ENCODE measurements at regions not wholly inside any gene's neighbourhood (a gene's known extent, or its start where the extent isn't known, plus 50 kb on each side); places are given as distances from the start of the nearest gene placed in this dataset.
"Not testable (repeated sequence)": the region's sequence is repeated elsewhere in the genome, so short reads cannot be mapped to it uniquely, and the experiment has no call there.

DNA sequence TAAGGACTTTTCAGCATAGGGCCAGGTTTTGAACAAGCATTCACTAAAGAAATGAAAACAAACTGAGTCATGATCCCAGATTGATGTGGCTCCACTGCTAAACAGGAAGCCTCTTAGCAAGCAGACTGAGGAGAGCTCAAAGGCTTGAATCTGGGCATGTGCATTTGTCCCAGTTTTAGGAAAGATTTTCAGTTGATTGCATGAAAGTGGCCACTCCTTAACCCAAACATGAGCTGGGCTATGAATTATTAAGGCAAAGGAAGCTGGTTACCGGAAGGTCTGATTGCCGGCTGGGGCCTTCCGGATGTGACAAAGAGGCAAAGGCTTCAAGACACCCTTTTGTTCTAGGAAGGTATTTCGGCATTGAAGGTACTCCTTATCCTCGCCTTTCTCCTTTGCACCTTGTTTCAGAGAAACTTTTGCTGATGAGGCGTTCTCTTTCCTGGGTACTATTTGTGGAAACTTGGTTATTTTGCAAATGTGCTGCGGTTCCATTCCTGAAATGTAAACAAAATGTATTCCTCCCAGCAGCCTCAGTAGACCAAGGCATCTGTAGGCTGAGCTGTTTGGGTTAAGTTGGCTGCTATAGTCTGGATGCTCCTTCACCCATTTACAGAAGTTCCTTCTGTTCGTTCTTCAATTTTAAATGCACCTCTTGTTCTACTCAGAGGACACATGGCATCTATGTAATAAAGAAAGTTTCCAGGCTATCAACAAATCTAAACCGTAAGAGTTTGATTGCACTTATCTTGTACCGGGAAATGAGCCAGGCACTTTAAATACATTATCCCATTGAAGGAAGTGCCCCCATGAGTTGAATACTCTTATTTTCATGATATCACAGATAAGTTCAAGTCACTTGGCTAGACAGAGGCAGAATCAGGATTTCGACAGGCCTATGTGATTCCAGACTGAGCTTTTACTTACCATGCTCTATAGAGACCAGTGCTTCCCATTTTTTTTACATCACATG lies 115.6 kb upstream of the METAP2 start:
- Histone ChIP-seq H3K4me1 (ENCODE audit: control insufficient read depth, insufficient read depth, low read length) (peaks cover 6% of the 10 kb centered on the region), H3K9me3 (replicated peaks; ENCODE audit: low read length) (no peaks in the 10 kb centered on the region), H3K4me3 (ENCODE audit: low read length) (no peak overlapping the region), H3K27me3 (ENCODE audit: control insufficient read depth, insufficient read depth, low read length) (peaks cover 4% of the 10 kb centered on the region), H3K36me3 (ENCODE audit: insufficient read depth, low read length) (no peaks in the 10 kb centered on the region), H3K4me2 (ENCODE audit: low read length) (no peak overlapping the region), H3K9ac (ENCODE audit: low read depth, low read length) (no peak overlapping the region)

DNA sequence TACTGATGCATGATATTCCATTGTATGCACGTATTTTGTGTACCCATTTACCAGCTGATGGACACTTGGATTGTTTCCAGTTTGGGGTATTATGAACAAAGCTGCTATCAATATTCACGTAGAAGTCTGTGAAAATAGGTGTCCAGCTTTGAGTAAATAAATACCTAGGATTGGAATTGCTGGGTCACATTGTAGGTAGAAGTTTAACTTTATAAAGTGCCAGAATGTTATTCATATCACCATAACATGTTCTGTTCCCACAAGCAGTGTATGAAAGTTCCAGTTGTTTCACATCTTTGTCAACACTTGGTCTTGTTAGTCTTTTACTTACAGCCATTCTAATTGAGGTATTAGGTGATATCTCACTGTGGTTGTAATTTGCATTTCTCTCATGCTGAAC lies 108.0 kb upstream of the METAP2 start:
- no peak overlapping the region for H3K4me2 ChIP-seq (ENCODE audit: low read length)
- no peaks in the 10 kb centered on the region for H3K4me1 ChIP-seq (ENCODE audit: control insufficient read depth, insufficient read depth, low read length)
- H3K9me3 ChIP-seq (replicated peaks; ENCODE audit: low read length) = no peaks in the 10 kb centered on the region
- H3K4me3 ChIP-seq (ENCODE audit: low read length) = no peak overlapping the region
- no peaks in the 10 kb centered on the region for H3K36me3 ChIP-seq (ENCODE audit: insufficient read depth, low read length)
- H3K9ac ChIP-seq (ENCODE audit: low read depth, low read length) = no peak overlapping the region
- peaks cover 4% of the 10 kb centered on the region for H3K27me3 ChIP-seq (ENCODE audit: control insufficient read depth, insufficient read depth, low read length)

DNA sequence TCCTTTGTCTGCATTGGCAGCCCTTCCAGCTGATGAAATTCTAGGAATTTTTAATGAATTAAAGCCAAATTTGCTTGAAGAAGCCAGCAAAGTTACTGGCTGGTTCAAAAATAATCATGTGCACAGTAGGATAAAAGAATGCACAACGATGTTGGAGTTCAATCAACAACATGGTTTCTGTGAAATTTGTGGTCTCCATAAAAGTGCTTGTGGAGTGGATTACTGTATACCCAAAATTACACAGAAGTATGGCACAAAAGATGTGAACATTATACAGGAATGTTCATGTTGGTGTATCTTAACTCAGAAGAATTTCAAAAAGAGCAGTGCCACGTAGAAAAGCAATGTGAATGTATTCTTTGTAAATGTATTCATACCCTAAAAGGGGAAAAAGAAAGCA lies 105.0 kb upstream of the METAP2 start:
- Histone ChIP-seq H3K9ac (ENCODE audit: low read depth, low read length) (no peak overlapping the region), H3K4me1 (ENCODE audit: control insufficient read depth, insufficient read depth, low read length) (no peaks in the 10 kb centered on the region), H3K9me3 (replicated peaks; ENCODE audit: low read length) (no peaks in the 10 kb centered on the region), H3K36me3 (ENCODE audit: insufficient read depth, low read length) (no peaks in the 10 kb centered on the region), H3K4me2 (ENCODE audit: low read length) (no peak overlapping the region), H3K4me3 (ENCODE audit: low read length) (no peak overlapping the region), H3K27me3 (ENCODE audit: control insufficient read depth, insufficient read depth, low read length) (peaks cover 4% of the 10 kb centered on the region)

DNA sequence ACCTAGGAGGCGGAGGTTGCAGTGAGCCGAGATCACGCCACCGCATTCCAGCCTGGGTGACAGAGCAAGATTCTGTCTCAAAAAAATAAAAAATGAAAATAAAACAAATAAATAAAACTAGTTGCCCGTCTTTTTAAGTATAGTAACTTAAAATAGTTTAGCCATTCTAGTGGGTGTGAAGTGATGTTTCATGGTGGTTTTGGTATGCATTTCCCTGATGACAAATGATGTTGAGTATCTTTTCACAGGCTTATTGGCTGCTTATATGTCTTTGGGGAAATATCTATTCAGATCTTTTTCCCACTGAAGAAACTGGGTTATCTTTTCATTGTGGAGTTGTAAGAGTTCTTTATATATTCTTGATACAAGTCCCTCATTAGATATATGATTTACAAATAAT lies 102.4 kb upstream of the METAP2 start:
- Histone ChIP-seq H3K4me2 (ENCODE audit: low read length) (no peak overlapping the region), H3K27me3 (ENCODE audit: control insufficient read depth, insufficient read depth, low read length) (peaks cover 4% of the 10 kb centered on the region), H3K36me3 (ENCODE audit: insufficient read depth, low read length) (no peaks in the 10 kb centered on the region), H3K4me3 (ENCODE audit: low read length) (no peak overlapping the region), H3K9me3 (replicated peaks; ENCODE audit: low read length) (no peaks in the 10 kb centered on the region), H3K9ac (ENCODE audit: low read depth, low read length) (no peak overlapping the region), H3K4me1 (ENCODE audit: control insufficient read depth, insufficient read depth, low read length) (no peaks in the 10 kb centered on the region)

DNA sequence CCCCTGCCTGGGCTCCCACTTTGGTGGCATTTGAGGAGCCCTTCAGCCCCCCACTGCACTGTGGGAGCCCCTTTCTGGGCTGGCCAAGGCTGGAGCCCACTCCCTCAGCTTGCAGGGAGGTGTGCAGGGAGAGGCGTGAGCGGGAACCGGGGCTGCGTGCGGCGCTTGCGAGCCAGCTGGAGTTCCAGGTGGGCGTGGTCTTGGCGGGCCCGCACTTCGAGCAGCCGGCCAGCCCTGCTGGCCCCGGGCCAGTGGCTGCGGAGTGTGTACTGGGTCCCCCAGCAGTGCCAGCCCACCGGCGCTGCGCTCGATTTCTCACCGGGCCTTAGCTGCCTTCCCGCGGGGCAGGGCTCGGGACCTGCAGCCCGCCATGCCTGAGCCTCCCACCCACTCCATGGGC lies 94.5 kb upstream of the METAP2 start:
- not testable (repeated sequence) for H3K36me3 ChIP-seq (ENCODE audit: insufficient read depth, low read length); H3K4me2 ChIP-seq (ENCODE audit: low read length); H3K9me3 ChIP-seq (replicated peaks; ENCODE audit: low read length); H3K4me3 ChIP-seq (ENCODE audit: low read length); H3K27me3 ChIP-seq (ENCODE audit: control insufficient read depth, insufficient read depth, low read length); H3K9ac ChIP-seq (ENCODE audit: low read depth, low read length)
- peaks cover 16% of the 10 kb centered on the region for H3K4me1 ChIP-seq (ENCODE audit: control insufficient read depth, insufficient read depth, low read length)

DNA sequence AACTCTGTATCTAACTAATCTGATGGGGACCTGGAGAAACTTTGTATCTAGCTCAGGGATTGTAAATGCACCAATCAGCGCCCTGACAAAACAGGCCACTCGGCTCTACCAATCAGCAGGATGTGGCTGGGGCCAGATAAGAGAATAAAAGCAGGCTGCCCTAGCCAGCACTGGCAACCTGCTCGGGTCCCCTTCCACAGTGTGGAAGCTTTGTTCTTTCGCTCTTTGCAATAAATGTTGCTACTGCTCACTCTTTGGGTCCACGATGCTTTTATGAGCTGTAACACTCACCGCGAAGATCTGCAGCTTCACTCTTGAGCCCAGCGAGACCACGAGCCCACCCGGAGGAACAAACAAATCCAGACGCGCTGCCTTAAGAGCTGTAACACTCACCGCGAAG lies 93.6 kb upstream of the METAP2 start:
- not testable (repeated sequence) for H3K9ac ChIP-seq (ENCODE audit: low read depth, low read length); H3K36me3 ChIP-seq (ENCODE audit: insufficient read depth, low read length); H3K9me3 ChIP-seq (replicated peaks; ENCODE audit: low read length); H3K4me2 ChIP-seq (ENCODE audit: low read length); H3K27me3 ChIP-seq (ENCODE audit: control insufficient read depth, insufficient read depth, low read length); H3K4me3 ChIP-seq (ENCODE audit: low read length)
- peaks cover 24% of the 10 kb centered on the region for H3K4me1 ChIP-seq (ENCODE audit: control insufficient read depth, insufficient read depth, low read length)

DNA sequence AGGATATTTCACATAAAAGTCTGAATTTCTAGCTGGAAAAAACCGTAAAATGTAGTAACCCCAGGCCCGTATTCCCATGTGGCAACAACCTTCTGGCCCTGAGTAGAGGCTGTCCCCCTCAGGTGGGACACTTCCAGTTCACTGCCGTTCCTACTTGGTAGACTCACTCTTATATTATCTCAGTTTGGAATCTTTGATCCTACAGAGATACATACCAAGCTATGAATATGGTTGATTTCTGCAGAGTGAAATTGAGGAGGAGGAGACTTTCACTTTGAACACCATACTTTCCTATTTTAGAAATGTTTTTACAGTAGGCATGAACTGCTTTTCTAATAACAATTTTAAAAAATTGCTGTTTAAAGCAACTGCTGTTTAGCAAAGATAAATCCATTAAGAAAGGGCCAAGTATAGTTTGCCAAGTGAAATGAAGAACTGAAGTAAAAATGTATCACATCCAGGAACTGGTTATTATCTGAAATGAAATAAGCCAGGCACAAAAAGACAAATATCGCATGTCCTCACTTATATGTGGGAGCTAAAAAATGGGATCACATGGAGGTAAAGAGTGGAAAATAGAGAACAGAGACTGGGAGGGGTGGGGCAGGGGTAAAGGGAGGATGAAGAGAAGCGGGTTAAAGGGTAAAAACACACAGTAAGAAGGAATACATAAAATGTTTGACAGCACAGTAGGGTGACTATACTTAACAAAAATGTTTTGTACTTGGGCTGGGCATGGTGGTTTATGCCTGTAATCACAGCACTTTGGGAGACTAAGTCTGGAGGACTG lies 92.8 kb upstream of the METAP2 start:
- no peak overlapping the region for H3K9ac ChIP-seq (ENCODE audit: low read depth, low read length)
- H3K4me1 ChIP-seq (ENCODE audit: control insufficient read depth, insufficient read depth, low read length) = peaks cover 30% of the 10 kb centered on the region
- no peak overlapping the region for H3K4me2 ChIP-seq (ENCODE audit: low read length)
- no peaks in the 10 kb centered on the region for H3K9me3 ChIP-seq (replicated peaks; ENCODE audit: low read length)
- no peak overlapping the region for H3K4me3 ChIP-seq (ENCODE audit: low read length)
- H3K36me3 ChIP-seq (ENCODE audit: insufficient read depth, low read length) = no peaks in the 10 kb centered on the region
- H3K27me3 ChIP-seq (ENCODE audit: control insufficient read depth, insufficient read depth, low read length) = no peaks in the 10 kb centered on the region

DNA sequence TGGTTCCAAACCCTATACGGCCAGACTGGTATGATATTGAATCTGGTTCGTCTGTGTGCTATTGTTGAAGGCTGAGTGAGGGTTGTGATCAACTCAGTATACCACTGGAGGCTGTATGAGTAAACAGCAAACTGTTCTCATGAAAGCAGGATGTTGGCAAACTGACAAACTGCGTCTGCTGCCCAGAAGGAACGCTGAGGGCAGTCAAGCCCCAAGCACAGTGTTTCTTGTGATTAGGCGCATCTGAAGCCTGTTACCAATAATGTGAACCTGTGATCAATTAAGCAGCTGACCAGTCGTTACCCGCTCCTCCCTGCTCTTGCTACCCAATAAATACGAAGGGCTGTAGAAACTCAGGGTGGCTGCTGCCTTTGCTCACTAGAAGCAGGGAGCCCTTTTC lies 90.0 kb upstream of the METAP2 start:
- Histone ChIP-seq H3K4me3 (ENCODE audit: low read length) (peak overlapping the region; percentile 41), H3K9ac (ENCODE audit: low read depth, low read length) (peak overlapping the region; percentile 26), H3K4me1 (ENCODE audit: control insufficient read depth, insufficient read depth, low read length) (peaks cover 30% of the 10 kb centered on the region), H3K4me2 (ENCODE audit: low read length) (peak overlapping the region; percentile 12)
- not testable (repeated sequence) for H3K27me3 ChIP-seq (ENCODE audit: control insufficient read depth, insufficient read depth, low read length); H3K36me3 ChIP-seq (ENCODE audit: insufficient read depth, low read length); H3K9me3 ChIP-seq (replicated peaks; ENCODE audit: low read length)

DNA sequence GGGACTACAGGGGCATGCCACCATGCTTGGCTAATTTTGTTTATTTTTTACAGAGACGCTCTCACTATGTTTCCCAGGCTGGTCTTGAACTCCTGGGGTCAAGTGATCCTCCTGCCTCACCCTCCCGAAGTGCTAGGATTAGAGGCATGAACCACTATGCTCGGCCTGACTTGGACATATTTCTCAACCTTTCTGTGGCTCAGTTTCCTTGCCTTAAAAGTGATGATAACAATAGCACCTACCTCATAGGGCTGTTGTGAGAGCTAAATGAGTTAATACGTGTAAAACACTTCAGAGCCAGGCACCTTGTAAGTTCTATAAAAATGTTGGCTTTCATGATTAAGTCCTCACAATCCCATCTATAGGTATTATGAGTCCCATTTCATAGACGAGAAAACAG lies 89.2 kb upstream of the METAP2 start:
- peaks cover 30% of the 10 kb centered on the region for H3K4me1 ChIP-seq (ENCODE audit: control insufficient read depth, insufficient read depth, low read length)
- no peaks in the 10 kb centered on the region for H3K27me3 ChIP-seq (ENCODE audit: control insufficient read depth, insufficient read depth, low read length)
- H3K4me3 ChIP-seq (ENCODE audit: low read length) = peak overlapping the region; percentile 64
- no peak overlapping the region for H3K9ac ChIP-seq (ENCODE audit: low read depth, low read length)
- peak overlapping the region; percentile 87 for H3K4me2 ChIP-seq (ENCODE audit: low read length)
- no peaks in the 10 kb centered on the region for H3K36me3 ChIP-seq (ENCODE audit: insufficient read depth, low read length)
- no peaks in the 10 kb centered on the region for H3K9me3 ChIP-seq (replicated peaks; ENCODE audit: low read length)

DNA sequence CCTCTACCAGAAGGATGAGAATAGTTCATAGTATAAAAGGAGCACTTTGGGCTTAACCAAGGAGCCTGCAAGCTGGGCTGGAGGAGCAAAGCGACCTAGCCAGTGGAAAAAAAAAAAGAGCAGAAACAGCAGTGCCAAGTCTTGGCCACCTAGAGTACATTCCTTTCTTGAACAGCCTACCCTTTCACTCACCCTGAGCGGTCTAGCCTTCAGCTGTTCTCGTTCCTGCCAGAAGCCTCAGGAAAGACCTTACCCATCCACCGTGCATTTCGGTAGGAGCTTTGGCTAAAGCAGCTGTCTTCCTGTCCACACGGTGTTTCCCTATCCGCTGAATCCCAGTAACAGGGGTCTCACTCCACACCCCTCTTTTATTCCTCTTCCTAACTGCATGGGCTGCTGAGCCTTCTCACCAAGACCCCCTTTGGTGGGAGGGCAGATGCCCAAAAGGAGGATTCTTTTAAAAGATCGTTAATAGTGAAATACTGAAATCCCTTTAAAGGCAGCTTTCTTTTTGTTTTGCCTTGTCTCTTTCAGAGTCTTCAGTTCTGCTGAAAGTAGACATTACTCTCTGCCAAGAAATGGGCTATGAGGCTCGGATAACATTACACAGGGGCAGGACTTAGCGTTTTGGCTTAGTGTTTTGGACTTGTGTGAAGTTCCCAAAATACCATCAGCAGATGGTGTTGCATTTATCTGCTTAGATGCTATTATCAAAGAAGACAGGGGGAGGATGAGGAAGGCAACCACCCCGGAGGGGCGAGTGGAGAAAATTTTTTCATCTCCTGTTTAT lies 88.5 kb upstream of the METAP2 start:
- H3K36me3 ChIP-seq (ENCODE audit: insufficient read depth, low read length) = no peaks in the 10 kb centered on the region
- no peaks in the 10 kb centered on the region for H3K9me3 ChIP-seq (replicated peaks; ENCODE audit: low read length)
- peak overlapping the region; percentile 64 for H3K4me3 ChIP-seq (ENCODE audit: low read length)
- peak overlapping the region; percentile 65 for H3K9ac ChIP-seq (ENCODE audit: low read depth, low read length)
- peak overlapping the region; percentile 87 for H3K4me2 ChIP-seq (ENCODE audit: low read length)
- peaks cover 30% of the 10 kb centered on the region for H3K4me1 ChIP-seq (ENCODE audit: control insufficient read depth, insufficient read depth, low read length)
- peaks cover 5% of the 10 kb centered on the region for H3K27me3 ChIP-seq (ENCODE audit: control insufficient read depth, insufficient read depth, low read length)

DNA sequence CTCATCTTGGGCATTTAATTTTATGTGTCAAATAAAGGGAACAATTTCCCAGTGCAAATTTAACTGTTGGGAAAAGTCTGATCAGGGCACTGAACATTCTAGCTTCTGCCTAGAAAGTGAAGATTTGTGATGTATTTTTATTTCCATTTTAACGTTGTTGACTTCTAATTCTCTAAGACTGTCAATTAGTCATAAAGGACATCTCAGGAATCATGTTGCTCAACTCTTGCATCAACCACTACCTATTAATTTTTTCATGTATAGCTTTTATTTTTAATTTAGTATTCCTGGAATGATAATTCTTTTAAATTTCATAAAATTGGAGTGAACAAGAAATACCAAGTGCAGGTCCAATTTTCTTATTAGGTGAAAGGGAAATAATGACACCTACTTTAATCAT lies 87.9 kb upstream of the METAP2 start:
- peak overlapping the region; percentile 65 for H3K9ac ChIP-seq (ENCODE audit: low read depth, low read length)
- H3K36me3 ChIP-seq (ENCODE audit: insufficient read depth, low read length) = no peaks in the 10 kb centered on the region
- peak overlapping the region; percentile 64 for H3K4me3 ChIP-seq (ENCODE audit: low read length)

More for the DNA sequence above, 87.9 kb upstream of the METAP2 start:
- peak overlapping the region; percentile 87 for H3K4me2 ChIP-seq (ENCODE audit: low read length)
- peaks cover 5% of the 10 kb centered on the region for H3K27me3 ChIP-seq (ENCODE audit: control insufficient read depth, insufficient read depth, low read length)
- no peaks in the 10 kb centered on the region for H3K9me3 ChIP-seq (replicated peaks; ENCODE audit: low read length)
- H3K4me1 ChIP-seq (ENCODE audit: control insufficient read depth, insufficient read depth, low read length) = peaks cover 28% of the 10 kb centered on the region

All from skeletal muscle satellite cell (primary cell).